ENCODE measurements at regions not wholly inside any gene's neighbourhood (a gene's known extent, or its start where the extent isn't known, plus 50 kb on each side); places are given as distances from the start of the nearest gene placed in this dataset.

- TF ChIP-seq CTCF (IDR thresholded peaks at IDR 0.05): no peak
- no peak for TF ChIP-seq POLR2AphosphoS5 (IDR thresholded peaks at IDR 0.05)
Observed at GRCh38 chr4:66351761-66352160, 681.5 kb upstream of the EPHA5 start.

Measured in esophagus muscularis mucosa (tissue), 3 donors.